ENCODE measurements at regions not wholly inside any gene's neighbourhood (a gene's known extent, or its start where the extent isn't known, plus 50 kb on each side); places are given as distances from the start of the nearest gene placed in this dataset.

DNA sequence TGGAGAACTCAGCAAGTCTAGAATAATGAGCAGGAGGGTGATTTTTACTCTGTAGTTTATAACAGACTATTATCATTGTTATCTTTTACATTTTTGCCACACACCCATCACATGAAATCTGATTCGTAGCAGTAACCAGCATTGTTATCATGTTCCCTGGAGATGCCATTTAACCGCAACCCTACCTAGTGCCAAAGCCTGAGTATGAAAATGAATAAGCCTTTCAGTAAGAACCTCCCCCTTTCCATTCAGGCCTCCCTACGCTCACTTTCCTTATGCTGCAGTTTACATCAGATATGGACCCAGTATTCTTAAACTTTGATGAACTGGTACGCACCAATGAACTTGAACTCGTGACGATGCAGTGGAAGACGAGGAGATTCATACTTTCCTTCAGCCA is 158.7 kb upstream of the SPRED1 start:
- DNase-seq (no peak), ATAC-seq (no peak)
- Histone ChIP-seq H3K4me1 (no peaks in the 10 kb centered on the region), H3K4me3 (no peak overlapping the region), H3K27ac (no peak overlapping the region), H3K9me3 (peaks cover 0 to 15% of the 10 kb centered on the region in 2 donors), H3K36me3 (no peaks in the 10 kb centered on the region), H3K27me3 (no peaks in the 10 kb centered on the region)
- intact Hi-C loops (cut with DNase I): no loop called here
- TF ChIP-seq, protein P1, sequence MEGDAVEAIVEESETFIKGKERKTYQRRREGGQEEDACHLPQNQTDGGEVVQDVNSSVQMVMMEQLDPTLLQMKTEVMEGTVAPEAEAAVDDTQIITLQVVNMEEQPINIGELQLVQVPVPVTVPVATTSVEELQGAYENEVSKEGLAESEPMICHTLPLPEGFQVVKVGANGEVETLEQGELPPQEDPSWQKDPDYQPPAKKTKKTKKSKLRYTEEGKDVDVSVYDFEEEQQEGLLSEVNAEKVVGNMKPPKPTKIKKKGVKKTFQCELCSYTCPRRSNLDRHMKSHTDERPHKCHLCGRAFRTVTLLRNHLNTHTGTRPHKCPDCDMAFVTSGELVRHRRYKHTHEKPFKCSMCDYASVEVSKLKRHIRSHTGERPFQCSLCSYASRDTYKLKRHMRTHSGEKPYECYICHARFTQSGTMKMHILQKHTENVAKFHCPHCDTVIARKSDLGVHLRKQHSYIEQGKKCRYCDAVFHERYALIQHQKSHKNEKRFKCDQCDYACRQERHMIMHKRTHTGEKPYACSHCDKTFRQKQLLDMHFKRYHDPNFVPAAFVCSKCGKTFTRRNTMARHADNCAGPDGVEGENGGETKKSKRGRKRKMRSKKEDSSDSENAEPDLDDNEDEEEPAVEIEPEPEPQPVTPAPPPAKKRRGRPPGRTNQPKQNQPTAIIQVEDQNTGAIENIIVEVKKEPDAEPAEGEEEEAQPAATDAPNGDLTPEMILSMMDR (IDR thresholded peaks at IDR 0.05): no peak

DNA sequence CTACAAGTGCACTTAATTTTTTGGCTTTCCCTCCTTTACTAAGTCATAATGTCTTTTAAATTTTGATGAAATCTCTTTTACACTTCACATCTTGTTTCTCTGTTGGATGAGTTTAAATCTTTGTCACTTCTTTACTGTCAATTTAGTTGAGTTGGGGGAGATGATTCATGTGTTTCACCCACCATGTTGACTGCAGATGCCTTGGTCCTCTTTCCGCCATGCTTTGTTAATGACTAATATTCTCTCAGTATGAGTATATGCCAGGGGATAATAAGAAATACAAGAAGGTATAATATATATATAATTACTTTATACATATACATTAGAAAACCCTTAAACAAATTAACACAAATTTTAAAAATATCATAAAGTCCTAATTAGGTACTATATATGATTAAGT is 149.7 kb upstream of the SPRED1 start:
- intact Hi-C loops (cut with DNase I): no loop called here
- TF ChIP-seq, protein P1 (IDR thresholded peaks at IDR 0.05): no peak

DNA sequence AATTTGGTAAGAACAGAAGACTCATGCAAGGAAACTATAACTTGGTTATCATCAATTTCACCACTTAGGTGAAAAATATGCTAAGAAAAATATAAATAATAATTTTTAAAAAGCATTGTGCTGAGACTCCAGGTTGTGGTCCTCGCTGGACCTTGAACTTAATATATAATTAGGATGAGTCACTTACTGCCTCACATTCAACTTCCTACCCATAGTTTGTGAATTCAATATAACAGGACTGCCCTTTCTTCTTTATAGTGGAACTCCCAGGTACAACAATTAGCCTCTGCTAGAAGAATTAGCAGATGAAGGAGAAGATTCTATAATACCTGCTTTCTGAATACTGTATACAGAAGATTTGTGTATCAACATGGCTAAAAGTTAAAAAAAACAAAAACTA is 149.1 kb upstream of the SPRED1 start:
- H3K4me1 ChIP-seq: no peaks in the 10 kb centered on the region
- H3K36me3 ChIP-seq: no peaks in the 10 kb centered on the region
- intact Hi-C loops (cut with DNase I): no loop called here
- no peak overlapping the region for H3K4me3 ChIP-seq
- no peaks in the 10 kb centered on the region for H3K27me3 ChIP-seq
- ATAC-seq (no peak), DNase-seq (no peak)
- no peaks in the 10 kb centered on the region for H3K9me3 ChIP-seq
- TF ChIP-seq, protein P1 (IDR thresholded peaks at IDR 0.05): no peak
- H3K27ac ChIP-seq: no peak overlapping the region

More for the DNA sequence above, 149.7 kb upstream of the SPRED1 start:
- ATAC-seq (no peak), DNase-seq (no peak)
- H3K36me3 ChIP-seq: no peaks in the 10 kb centered on the region
- H3K4me1 ChIP-seq: no peaks in the 10 kb centered on the region
- no peak overlapping the region for H3K4me3 ChIP-seq
- H3K27ac ChIP-seq: no peak overlapping the region
- no peaks in the 10 kb centered on the region for H3K9me3 ChIP-seq
- H3K27me3 ChIP-seq: no peaks in the 10 kb centered on the region

DNA sequence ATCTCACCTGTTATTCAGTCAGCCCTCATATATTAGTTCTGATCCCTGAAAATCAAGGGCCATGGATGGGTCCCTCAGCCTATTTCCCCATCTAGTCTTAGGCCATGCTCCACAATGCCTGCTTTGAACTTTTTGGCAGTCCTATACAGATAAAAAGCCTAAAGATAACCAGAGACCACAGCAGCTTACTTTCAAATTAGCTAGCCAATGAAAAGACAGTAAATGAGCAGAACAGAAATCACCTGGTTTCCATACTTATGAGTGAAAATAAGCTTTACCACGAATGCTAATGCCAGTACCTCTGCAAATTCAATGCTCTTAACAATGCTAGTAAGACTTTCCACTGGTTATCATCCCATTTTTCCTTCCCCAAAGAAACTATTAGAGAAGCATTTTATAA is 141.6 kb upstream of the SPRED1 start:
- no peak overlapping the region for H3K4me3 ChIP-seq
- TF ChIP-seq, protein P1 (IDR thresholded peaks at IDR 0.05): no peak
- no peaks in the 10 kb centered on the region for H3K4me1 ChIP-seq
- ATAC-seq (no peak), DNase-seq (no peak)
- intact Hi-C loops (cut with DNase I): no loop called here
- H3K27me3 ChIP-seq: no peaks in the 10 kb centered on the region
- H3K9me3 ChIP-seq: no peaks in the 10 kb centered on the region
- no peak overlapping the region for H3K27ac ChIP-seq
- no peaks in the 10 kb centered on the region for H3K36me3 ChIP-seq

DNA sequence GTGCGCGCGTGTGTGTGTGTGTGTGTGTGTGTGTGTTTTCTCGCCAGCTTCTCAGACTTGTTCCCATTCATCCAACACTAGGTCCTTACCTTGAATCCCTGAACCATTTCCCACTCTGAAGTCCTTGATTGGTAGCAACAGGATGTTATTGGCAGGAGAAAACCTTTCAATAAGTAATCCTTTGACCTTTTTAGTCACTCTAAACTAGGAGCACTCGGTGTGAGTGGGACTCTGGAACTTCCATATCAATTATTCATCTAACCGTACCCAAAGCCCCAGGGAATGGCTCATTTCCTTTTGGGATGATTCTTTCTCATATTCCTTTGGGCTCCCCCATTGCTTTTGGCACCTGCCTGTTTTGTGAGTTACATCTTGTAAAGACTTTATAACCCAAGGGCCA is 140.2 kb upstream of the SPRED1 start:
- TF ChIP-seq, protein P1 (IDR thresholded peaks at IDR 0.05): no peak
- Histone ChIP-seq H3K27ac (no peak overlapping the region), H3K27me3 (no peaks in the 10 kb centered on the region), H3K4me1 (no peaks in the 10 kb centered on the region), H3K36me3 (no peaks in the 10 kb centered on the region), H3K9me3 (no peaks in the 10 kb centered on the region), H3K4me3 (no peak overlapping the region)
- intact Hi-C loops (cut with DNase I): no loop called here
- DNase-seq (no peak), ATAC-seq (no peak)

Measured in left lung (tissue), 4 donors.